H9 (cell line): ENCODE measurements at regions not wholly inside any gene's neighbourhood (a gene's known extent, or its start where the extent isn't known, plus 50 kb on each side); places are given as distances from the start of the nearest gene placed in this dataset.

ENCODE experiments used
- DNase-seq: peaks from one replicate; pipeline ENCODE4 v3.0.0-alpha.2; 2017
- H2AFZ ChIP-seq: one replicate; pipeline ENCODE4 v1.6.1; 2013; ENCODE audit warnings: mild to moderate bottlenecking, low read length, control low read depth, moderate library complexity
- H2AK5ac ChIP-seq: 2 replicates; pipeline ENCODE4 v1.6.1; 2013; ENCODE audit warnings: low read length, control low read depth, mixed read lengths; ENCODE audit not compliant: insufficient read length
- H2BK120ac ChIP-seq: one replicate; pipeline ENCODE4 v1.6.1; 2013; ENCODE audit warnings: low read depth, mild to moderate bottlenecking, low read length, control low read depth, inconsistent platforms; ENCODE audit not compliant: poor library complexity, severe bottlenecking
- H2BK12ac ChIP-seq: 2 replicates; pipeline ENCODE4 v1.6.1; 2013; ENCODE audit warnings: low read length, control low read depth, mixed read lengths, low read depth; ENCODE audit not compliant: insufficient read length
- H2BK15ac ChIP-seq: 2 replicates; pipeline ENCODE4 v1.6.1; 2013; ENCODE audit warnings: low read depth, low read length, control low read depth
- H2BK20ac ChIP-seq: one replicate; pipeline ENCODE4 v1.6.1; 2013; ENCODE audit warnings: low read depth, mild to moderate bottlenecking, low read length, control low read depth, inconsistent platforms; ENCODE audit not compliant: poor library complexity, severe bottlenecking
- H2BK5ac ChIP-seq: 2 replicates; pipeline ENCODE4 v1.6.1; 2013; ENCODE audit warnings: low read length, control low read depth, mixed read lengths; ENCODE audit not compliant: insufficient read length
- H3K14ac ChIP-seq: 2 replicates; pipeline ENCODE4 v1.6.1; 2013; ENCODE audit warnings: low read length, control low read depth; ENCODE audit not compliant: insufficient read depth
- H3K18ac ChIP-seq: 2 replicates; pipeline ENCODE4 v1.6.1; 2013; ENCODE audit warnings: low read depth, mild to moderate bottlenecking, mixed read lengths, low read length, control low read depth; ENCODE audit not compliant: insufficient read length
- H3K23ac ChIP-seq: 2 replicates; pipeline ENCODE4 v1.6.1; 2013; ENCODE audit warnings: low read length, control low read depth, mixed read lengths, low read depth; ENCODE audit not compliant: insufficient read length
- H3K23me2 ChIP-seq: 2 replicates; pipeline ENCODE4 v1.6.1; 2013; ENCODE audit warnings: low read depth, mild to moderate bottlenecking, mixed read lengths, low read length, control low read depth; ENCODE audit not compliant: insufficient read length, poor library complexity, severe bottlenecking
- H3K27ac ChIP-seq: 2 replicates; pipeline ENCODE4 v1.5.1; 2013; ENCODE audit warnings: low read length, control low read depth, mixed read lengths, low read depth; ENCODE audit not compliant: insufficient read length
- H3K27me3 ChIP-seq: 2 replicates; pipeline ENCODE4 v1.6.1; 2013; ENCODE audit warnings: low read length, control low read depth, inconsistent platforms; ENCODE audit not compliant: insufficient read depth
- H3K4ac ChIP-seq: 2 replicates; pipeline ENCODE4 v1.6.1; 2013; ENCODE audit warnings: low read depth, mild to moderate bottlenecking, control low read depth, inconsistent platforms, low read length, moderate library complexity
- H3K4me1 ChIP-seq: 2 replicates; pipeline ENCODE4 v1.6.1; 2013; ENCODE audit warnings: low read length, control low read depth, inconsistent platforms; ENCODE audit not compliant: insufficient read depth
- H3K4me2 ChIP-seq: 2 replicates; pipeline ENCODE4 v1.6.1; 2013; ENCODE audit warnings: low read length, control low read depth, mixed read lengths; ENCODE audit not compliant: insufficient read length, insufficient read depth
- H3K56ac ChIP-seq: 2 replicates; pipeline ENCODE4 v1.6.1; 2013; ENCODE audit warnings: low read depth, mild to moderate bottlenecking, mixed read lengths, low read length, control low read depth; ENCODE audit not compliant: insufficient read length
- H3K79me1 ChIP-seq: 2 replicates; pipeline ENCODE4 v1.6.1; 2013; ENCODE audit warnings: low read depth, mild to moderate bottlenecking, moderate library complexity, low read length, control low read depth, inconsistent platforms; ENCODE audit not compliant: insufficient read depth, poor library complexity, severe bottlenecking
- H3K79me2 ChIP-seq: 2 replicates; pipeline ENCODE4 v1.6.1; 2013; ENCODE audit warnings: low read length, control low read depth, inconsistent platforms; ENCODE audit not compliant: insufficient read depth
- H3K9ac ChIP-seq: 2 replicates; pipeline ENCODE4 v1.6.1; 2013; ENCODE audit warnings: low read length, control low read depth, mixed read lengths; ENCODE audit not compliant: insufficient read length; ENCODE audit errors: extremely low read depth
- H3K9me3 ChIP-seq: one replicate; pipeline ENCODE4 v1.6.1; 2013; ENCODE audit warnings: low read depth, low read length, inconsistent platforms; ENCODE audit not compliant: control insufficient read depth
- H3T11ph ChIP-seq: one replicate; pipeline ENCODE4 v1.6.1; 2013; ENCODE audit warnings: mild to moderate bottlenecking, low read length, control low read depth, inconsistent platforms
- H4K20me1 ChIP-seq: one replicate; pipeline ENCODE4 v1.6.1; 2013; ENCODE audit not compliant: control insufficient read depth, insufficient read length, insufficient read depth
- H4K5ac ChIP-seq: 2 replicates; pipeline ENCODE4 v1.6.1; 2013; ENCODE audit warnings: low read depth, mild to moderate bottlenecking, mixed read lengths, low read length, control low read depth; ENCODE audit not compliant: insufficient read length
- H4K8ac ChIP-seq: replicated peaks from 2 replicates; pipeline ENCODE4 v1.6.1; 2013; ENCODE audit warnings: low read length, control low read depth, mixed read lengths, low read depth; ENCODE audit not compliant: insufficient read length
- H4K91ac ChIP-seq: 2 replicates; pipeline ENCODE4 v1.6.1; 2013; ENCODE audit warnings: low read depth, mild to moderate bottlenecking, moderate library complexity, mixed read lengths, low read length, control low read depth; ENCODE audit not compliant: insufficient read length
- H3K27ac Mint-ChIP-seq, 3 experiments: 2 replicates in 2 of 3; 3 replicates in 1 of 3; pipeline ENCODE4 v1.8.0; 2020 to 2021; ENCODE audit warnings: mixed read lengths in 3 of 3, mild to moderate bottlenecking in 1 of 3, moderate library complexity in 1 of 3
- H3K27me3 Mint-ChIP-seq: 2 replicates; pipeline ENCODE4 v1.8.0; 2021; ENCODE audit warnings: low read depth, mild to moderate bottlenecking, moderate library complexity, mixed read lengths
- H3K36me3 Mint-ChIP-seq, 3 experiments: 2 replicates in 2 of 3; 3 replicates in 1 of 3; pipeline ENCODE4 v1.8.0; 2020 to 2021; ENCODE audit warnings: low read depth in 3 of 3, mixed read lengths in 3 of 3; ENCODE audit not compliant: insufficient read depth in 1 of 3
- H3K4me1 Mint-ChIP-seq, 2 experiments: 2 replicates each; pipeline ENCODE4 v1.8.0; 2020; ENCODE audit warnings: mixed read lengths in 2 of 2
- H3K4me3 Mint-ChIP-seq, 2 experiments: 2 replicates in 1 of 2; 3 replicates in 1 of 2; pipeline ENCODE4 v1.8.0; 2020 to 2021; ENCODE audit warnings: mild to moderate bottlenecking in 2 of 2, mixed read lengths in 2 of 2, moderate library complexity in 1 of 2
- H3K9me3 Mint-ChIP-seq, 2 experiments: 2 replicates in 1 of 2; 3 replicates in 1 of 2; pipeline ENCODE4 v1.8.0; 2020; ENCODE audit warnings: mild to moderate bottlenecking in 2 of 2, mixed read lengths in 2 of 2, moderate library complexity in 1 of 2
- WGBS: extraction: QIAGEN DNeasy Blood & Tissue Kit; methylation state at CpG from one replicate; pipeline ENCODE4 v1.1.7; 2013; ENCODE audit warnings: missing lambda C conversion rate, low lambda C conversion rate, mixed read lengths; ENCODE audit not compliant: insufficient read length; ENCODE audit errors: extremely low coverage; 5-methylcytosine and 5-hydroxymethylcytosine counted together
- TF ChIP-seq, protein P1 (sequence below): fragments of 200-600 bp; sonication (generic); conservative IDR thresholded peaks from 3 replicates; pipeline ENCODE4 v1.8.0; 2021; ENCODE audit warnings: antibody characterized with exemption, mild to moderate bottlenecking

DNA sequence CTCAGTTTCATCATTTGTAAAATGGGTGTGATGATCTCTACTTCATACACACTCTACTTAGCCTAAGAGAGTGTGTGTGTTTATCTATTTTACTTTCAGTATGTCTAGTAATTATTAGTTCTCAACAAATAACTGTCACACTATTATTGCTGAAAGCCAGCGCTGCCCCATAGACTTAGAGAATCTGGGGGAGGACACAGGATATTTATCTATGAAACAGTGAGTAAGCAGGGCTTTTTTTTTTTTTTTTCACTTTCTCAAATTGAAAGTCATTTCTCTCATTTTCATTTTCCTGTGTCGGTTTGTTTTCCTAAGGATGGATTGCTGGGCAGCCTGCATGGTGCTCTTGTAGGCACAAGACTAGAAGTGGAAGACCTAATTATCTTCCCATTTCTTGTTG, 248.4 kb upstream of the RPS23 start:
- Histone ChIP-seq H4K5ac (no peak overlapping the region), H3K79me1 (no peaks in the 10 kb centered on the region), H3K23me2 (no peaks in the 10 kb centered on the region), H2BK120ac (no peak overlapping the region), H2BK12ac (no peak overlapping the region), H3K4me2 (no peak overlapping the region), H3K27me3 (no peaks in the 10 kb centered on the region), H2BK20ac (no peak overlapping the region), H3K4ac (no peak overlapping the region), H4K8ac (no peak overlapping the region), H4K91ac (no peak overlapping the region), H3K27ac (no peak overlapping the region), H2AK5ac (no peak overlapping the region), H3K18ac (no peak overlapping the region), H3K14ac (no peak overlapping the region), H2AFZ (no peak overlapping the region), H2BK5ac (no peak overlapping the region), H4K20me1 (no peaks in the 10 kb centered on the region), H3K4me1 (peaks cover 5% of the 10 kb centered on the region; the same call in 1 of the 2 replicates), H3K56ac (no peak overlapping the region), H3K9ac (no peak overlapping the region), H3K23ac (no peak overlapping the region), H3K79me2 (no peaks in the 10 kb centered on the region), H3T11ph (no peak overlapping the region), H2BK15ac (no peak overlapping the region), H3K9me3 (peaks cover 4% of the 10 kb centered on the region)
- TF ChIP-seq, protein P1, sequence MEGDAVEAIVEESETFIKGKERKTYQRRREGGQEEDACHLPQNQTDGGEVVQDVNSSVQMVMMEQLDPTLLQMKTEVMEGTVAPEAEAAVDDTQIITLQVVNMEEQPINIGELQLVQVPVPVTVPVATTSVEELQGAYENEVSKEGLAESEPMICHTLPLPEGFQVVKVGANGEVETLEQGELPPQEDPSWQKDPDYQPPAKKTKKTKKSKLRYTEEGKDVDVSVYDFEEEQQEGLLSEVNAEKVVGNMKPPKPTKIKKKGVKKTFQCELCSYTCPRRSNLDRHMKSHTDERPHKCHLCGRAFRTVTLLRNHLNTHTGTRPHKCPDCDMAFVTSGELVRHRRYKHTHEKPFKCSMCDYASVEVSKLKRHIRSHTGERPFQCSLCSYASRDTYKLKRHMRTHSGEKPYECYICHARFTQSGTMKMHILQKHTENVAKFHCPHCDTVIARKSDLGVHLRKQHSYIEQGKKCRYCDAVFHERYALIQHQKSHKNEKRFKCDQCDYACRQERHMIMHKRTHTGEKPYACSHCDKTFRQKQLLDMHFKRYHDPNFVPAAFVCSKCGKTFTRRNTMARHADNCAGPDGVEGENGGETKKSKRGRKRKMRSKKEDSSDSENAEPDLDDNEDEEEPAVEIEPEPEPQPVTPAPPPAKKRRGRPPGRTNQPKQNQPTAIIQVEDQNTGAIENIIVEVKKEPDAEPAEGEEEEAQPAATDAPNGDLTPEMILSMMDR: no peak
- DNase-seq: no peak
- Mint-ChIP-seq H3K4me1 (peaks cover 21 to 22% of the 10 kb centered on the region in 2 experiments), H3K27ac (no peak overlapping the region), H3K27me3 (no peaks in the 10 kb centered on the region), H3K9me3 (peaks cover 14 to 19% of the 10 kb centered on the region in 2 experiments), H3K4me3 (no peak overlapping the region), H3K36me3 (peaks cover 6 to 20% (median 14%) of the 10 kb centered on the region in 3 experiments)
- WGBS: no CpG with 5 or more reads among the region's 2 CpGs
